ENCODE measurements at regions not wholly inside any gene's neighbourhood (a gene's known extent, or its start where the extent isn't known, plus 50 kb on each side); places are given as distances from the start of the nearest gene placed in this dataset.

- Histone ChIP-seq H3K4me1 (no peaks in the 10 kb centered on the region), H3K36me3 (ENCODE audit: insufficient read depth in 1 of 2, low read depth in 1 of 2) (no peaks in the 10 kb centered on the region), H3K27me3 (ENCODE audit: insufficient read depth in 3 of 3, low read length in 2 of 3) (peaks cover 0 to 4% (median 0%) of the 10 kb centered on the region in 3 donors), H3K4me3 (no peak overlapping the region), H3K27ac (no peak overlapping the region), H3K9me3 (no peaks in the 10 kb centered on the region)
- intact Hi-C loops (cut with DNase I) = no loop called here
- ATAC-seq (no peak), DNase-seq (no peak)
- TF ChIP-seq, protein P1, sequence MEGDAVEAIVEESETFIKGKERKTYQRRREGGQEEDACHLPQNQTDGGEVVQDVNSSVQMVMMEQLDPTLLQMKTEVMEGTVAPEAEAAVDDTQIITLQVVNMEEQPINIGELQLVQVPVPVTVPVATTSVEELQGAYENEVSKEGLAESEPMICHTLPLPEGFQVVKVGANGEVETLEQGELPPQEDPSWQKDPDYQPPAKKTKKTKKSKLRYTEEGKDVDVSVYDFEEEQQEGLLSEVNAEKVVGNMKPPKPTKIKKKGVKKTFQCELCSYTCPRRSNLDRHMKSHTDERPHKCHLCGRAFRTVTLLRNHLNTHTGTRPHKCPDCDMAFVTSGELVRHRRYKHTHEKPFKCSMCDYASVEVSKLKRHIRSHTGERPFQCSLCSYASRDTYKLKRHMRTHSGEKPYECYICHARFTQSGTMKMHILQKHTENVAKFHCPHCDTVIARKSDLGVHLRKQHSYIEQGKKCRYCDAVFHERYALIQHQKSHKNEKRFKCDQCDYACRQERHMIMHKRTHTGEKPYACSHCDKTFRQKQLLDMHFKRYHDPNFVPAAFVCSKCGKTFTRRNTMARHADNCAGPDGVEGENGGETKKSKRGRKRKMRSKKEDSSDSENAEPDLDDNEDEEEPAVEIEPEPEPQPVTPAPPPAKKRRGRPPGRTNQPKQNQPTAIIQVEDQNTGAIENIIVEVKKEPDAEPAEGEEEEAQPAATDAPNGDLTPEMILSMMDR (IDR thresholded peaks at IDR 0.05) = no peak
- 52 to 55% (median 52%) methylated on average over 5 of the region's 5 CpGs for WGBS, 3 donors
Measured at GRCh38 chrX:114361076-114361725, 222.7 kb upstream of the HTR2C start.

DNA sequence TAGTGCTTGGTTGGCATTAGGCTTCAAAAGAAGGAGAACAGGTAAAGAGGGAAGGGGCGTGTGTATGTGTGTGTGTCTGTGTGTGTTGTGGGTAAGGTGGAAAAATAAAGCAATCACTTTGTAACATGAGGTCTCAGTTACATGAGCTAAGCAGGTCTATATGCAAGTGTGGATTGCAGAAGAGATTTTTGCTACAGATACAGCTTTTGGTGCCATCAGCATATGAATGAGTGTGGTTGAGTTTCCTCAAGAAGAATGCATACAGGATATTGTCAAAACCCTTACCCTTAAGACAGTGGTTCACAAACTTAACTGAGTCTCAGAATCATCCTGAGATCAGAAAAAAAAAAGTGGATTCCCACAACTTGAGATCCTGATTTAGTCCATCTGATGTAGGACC is 220.5 kb upstream of the HTR2C start:
- intact Hi-C loops (cut with DNase I) = no loop called here
- ATAC-seq (no peak), DNase-seq (no peak)
- Histone ChIP-seq H3K4me1 (no peaks in the 10 kb centered on the region), H3K4me3 (no peak overlapping the region), H3K27ac (no peak overlapping the region), H3K27me3 (ENCODE audit: insufficient read depth in 3 of 3, low read length in 2 of 3) (peaks cover 0 to 4% (median 0%) of the 10 kb centered on the region in 3 donors), H3K36me3 (ENCODE audit: insufficient read depth in 1 of 2, low read depth in 1 of 2) (no peaks in the 10 kb centered on the region), H3K9me3 (no peaks in the 10 kb centered on the region)
- TF ChIP-seq, protein P1 (IDR thresholded peaks at IDR 0.05) = no peak
- 65 to 91% (median 79%) methylated on average over 1 of the region's 1 CpG for WGBS, 3 donors

- DNase-seq = no peak
- H3K4me1 ChIP-seq = no peaks in the 10 kb centered on the region
- H3K4me3 ChIP-seq = no peak overlapping the region
- H3K27ac ChIP-seq = no peak overlapping the region
- 70 to 83% (median 72%) methylated on average over 5 of the region's 5 CpGs for WGBS, 3 donors
- TF ChIP-seq, protein P1 (IDR thresholded peaks at IDR 0.05) = no peak
- intact Hi-C loops (cut with DNase I) = no loop called here
- ATAC-seq = no peak
- no peaks in the 10 kb centered on the region for H3K36me3 ChIP-seq (ENCODE audit: insufficient read depth in 1 of 2, low read depth in 1 of 2)
- peaks cover 0 to 4% (median 0%) of the 10 kb centered on the region in 3 donors for H3K27me3 ChIP-seq (ENCODE audit: insufficient read depth in 3 of 3, low read length in 2 of 3)
- H3K9me3 ChIP-seq = no peaks in the 10 kb centered on the region
Measured at GRCh38 chrX:114365065-114365834, 218.6 kb upstream of the HTR2C start.

GRCh38 chrX:114372937-114373336 is 210.9 kb upstream of the HTR2C start:
- no peak overlapping the region for H3K27ac ChIP-seq
- DNase-seq (no peak), ATAC-seq (no peak)
- no peaks in the 10 kb centered on the region for H3K9me3 ChIP-seq
- no peaks in the 10 kb centered on the region for H3K4me1 ChIP-seq
- WGBS, 3 donors = 53 to 73% (median 73%) methylated on average over 2 of the region's 2 CpGs
- TF ChIP-seq, protein P1 (IDR thresholded peaks at IDR 0.05) = no peak
- no peak overlapping the region for H3K4me3 ChIP-seq
- no peaks in the 10 kb centered on the region for H3K36me3 ChIP-seq (ENCODE audit: insufficient read depth in 1 of 2, low read depth in 1 of 2)
- H3K27me3 ChIP-seq (ENCODE audit: insufficient read depth in 3 of 3, low read length in 2 of 3) = no peaks in the 10 kb centered on the region
- intact Hi-C loops (cut with DNase I) = no loop called here
